Thymus (tissue), 11 donors: ENCODE measurements at regions not wholly inside any gene's neighbourhood (a gene's known extent, or its start where the extent isn't known, plus 50 kb on each side); places are given as distances from the start of the nearest gene placed in this dataset.
"Not testable (repeated sequence)": the region's sequence is repeated elsewhere in the genome, so short reads cannot be mapped to it uniquely, and the experiment has no call there.

ENCODE experiments used
- DNase-seq, 9 donors: peaks; one replicate each; pipeline ENCODE4 v3.0.0-alpha.2; 2013; ENCODE audit warnings: low spot score in 9 of 9, low read depth in 6 of 9, missing footprints in 1 of 9
- H3K27ac ChIP-seq, 2 donors: one replicate each; pipeline ENCODE4 v1.5.1; 2013; ENCODE audit warnings: control low read depth in 1 of 2, low read depth in 1 of 2, low read length in 1 of 2, mild to moderate bottlenecking in 1 of 2, moderate library complexity in 1 of 2
- H3K27me3 ChIP-seq, 2 donors: one replicate each; pipeline ENCODE4 v1.5.1; 2013; ENCODE audit warnings: low read length in 1 of 2; ENCODE audit not compliant: control insufficient read depth in 2 of 2, insufficient read depth in 1 of 2
- H3K36me3 ChIP-seq, 2 donors: one replicate each; pipeline ENCODE4 v1.5.1; 2013; ENCODE audit warnings: low read length in 1 of 2, mild to moderate bottlenecking in 1 of 2, moderate library complexity in 1 of 2; ENCODE audit not compliant: control insufficient read depth in 2 of 2, insufficient read depth in 2 of 2
- H3K4me1 ChIP-seq, 2 donors: one replicate each; pipeline ENCODE4 v1.5.1; 2013; ENCODE audit warnings: low read length in 2 of 2; ENCODE audit not compliant: control insufficient read depth in 2 of 2, insufficient read depth in 2 of 2
- H3K4me3 ChIP-seq, 2 donors: one replicate each; pipeline ENCODE4 v1.5.1; 2013; ENCODE audit warnings: low read length in 2 of 2, control low read depth in 1 of 2, mild to moderate bottlenecking in 1 of 2
- H3K9me3 ChIP-seq, 2 donors: one replicate each; pipeline ENCODE4 v1.5.1; 2013; ENCODE audit warnings: low read length in 1 of 2, mild to moderate bottlenecking in 1 of 2; ENCODE audit not compliant: control insufficient read depth in 2 of 2, insufficient read depth in 1 of 2
- WGBS: extraction: QIAGEN DNeasy Blood & Tissue Kit; methylation state at CpG from one replicate; pipeline ENCODE4 v1.1.7; 2013; 5-methylcytosine and 5-hydroxymethylcytosine counted together
- donor health status: healthy.

DNA sequence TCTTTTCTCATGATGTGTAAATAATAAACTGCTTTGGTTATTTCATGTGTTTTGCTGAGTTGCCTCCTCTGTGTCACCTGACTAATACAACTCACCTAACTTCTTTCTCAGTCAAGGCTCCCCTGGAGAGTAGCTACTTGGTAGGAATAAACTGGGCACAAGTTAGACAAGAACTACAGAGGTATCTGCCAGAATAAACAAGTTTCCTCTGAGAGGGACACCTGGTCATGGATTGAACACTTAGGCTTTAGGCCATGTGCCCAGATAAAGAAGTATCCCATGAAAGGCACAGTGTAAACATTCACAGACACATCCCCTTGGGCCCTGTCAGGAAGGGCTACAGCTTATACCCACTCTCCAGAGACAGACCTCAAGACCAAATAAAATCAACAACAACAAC lies 532.5 kb downstream of the KIF4B start:
- H3K4me1 ChIP-seq, result no peaks in the 10 kb centered on the region
- H3K27me3 ChIP-seq, result no peaks in the 10 kb centered on the region
- H3K36me3 ChIP-seq, result no peaks in the 10 kb centered on the region
- no peaks in the 10 kb centered on the region for H3K9me3 ChIP-seq
- no peak overlapping the region for H3K27ac ChIP-seq
- no peak for DNase-seq
- no peak overlapping the region for H3K4me3 ChIP-seq

DNA sequence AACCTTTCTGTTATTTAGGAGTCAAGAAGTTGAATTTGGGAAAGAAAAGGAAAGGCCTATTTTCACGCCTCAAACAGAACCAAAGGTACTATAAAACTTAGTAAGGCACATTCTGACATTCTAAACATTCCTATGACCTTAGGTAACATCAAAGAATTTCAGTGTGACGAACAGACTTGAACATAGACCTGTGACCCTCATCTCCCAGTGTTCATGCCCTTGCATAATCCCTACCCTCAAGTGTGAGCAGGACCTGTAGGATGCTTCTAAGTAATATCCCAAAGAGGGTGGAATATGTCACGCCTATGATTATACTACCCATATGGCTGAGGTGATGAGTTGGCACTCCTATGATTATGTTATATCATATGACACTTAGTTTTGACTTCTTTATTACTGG lies 540.9 kb downstream of the KIF4B start:
- no peaks in the 10 kb centered on the region for H3K4me1 ChIP-seq
- DNase-seq, result no peak
- no peak overlapping the region for H3K27ac ChIP-seq
- H3K9me3 ChIP-seq, result no peaks in the 10 kb centered on the region
- no peak overlapping the region for H3K4me3 ChIP-seq
- no peaks in the 10 kb centered on the region for H3K27me3 ChIP-seq
- WGBS, result 86% methylated on average over 3 of the region's 3 CpGs
- no peaks in the 10 kb centered on the region for H3K36me3 ChIP-seq

DNA sequence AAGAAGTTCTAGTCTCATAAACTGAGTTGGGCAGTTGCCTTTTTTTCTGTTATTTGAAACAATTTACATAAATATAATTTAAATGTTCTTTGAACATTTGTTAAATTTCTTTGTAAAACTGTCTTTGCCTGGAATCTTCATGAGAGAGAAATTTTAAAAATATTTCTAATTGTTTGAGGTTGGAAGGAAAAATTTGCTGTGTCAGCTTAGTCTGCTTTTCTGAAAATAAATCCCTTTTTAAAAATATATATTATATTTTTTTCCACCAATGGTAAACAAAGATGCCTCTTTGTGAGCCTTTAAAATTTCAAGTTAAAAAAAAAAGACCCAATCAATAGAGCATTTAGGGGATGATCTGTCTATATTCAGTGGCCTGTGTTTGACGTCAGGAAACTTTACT lies 542.7 kb downstream of the KIF4B start:
- Histone ChIP-seq H3K27me3 (no peaks in the 10 kb centered on the region), H3K9me3 (no peaks in the 10 kb centered on the region), H3K27ac (no peak overlapping the region), H3K4me1 (no peaks in the 10 kb centered on the region), H3K36me3 (no peaks in the 10 kb centered on the region), H3K4me3 (no peak overlapping the region)
- 91% methylated on average over 1 of the region's 1 CpG for WGBS
- no peak for DNase-seq

GRCh38 chr5:155556700-155557099 lies 543.1 kb downstream of the KIF4B start:
- Histone ChIP-seq H3K36me3 (no peaks in the 10 kb centered on the region), H3K27ac (no peak overlapping the region), H3K27me3 (no peaks in the 10 kb centered on the region), H3K9me3 (no peaks in the 10 kb centered on the region), H3K4me1 (no peaks in the 10 kb centered on the region), H3K4me3 (no peak overlapping the region)
- DNase-seq, result no peak

- Histone ChIP-seq H3K36me3 (no peaks in the 10 kb centered on the region), H3K27me3 (no peaks in the 10 kb centered on the region), H3K27ac (no peak overlapping the region), H3K4me3 (no peak overlapping the region), H3K4me1 (no peaks in the 10 kb centered on the region), H3K9me3 (no peaks in the 10 kb centered on the region)
- WGBS, result 90% methylated on average over 3 of the region's 3 CpGs
- no peak for DNase-seq
These were observed 548.6 kb downstream of the KIF4B start for GRCh38 chr5:155562158-155562557.

DNA sequence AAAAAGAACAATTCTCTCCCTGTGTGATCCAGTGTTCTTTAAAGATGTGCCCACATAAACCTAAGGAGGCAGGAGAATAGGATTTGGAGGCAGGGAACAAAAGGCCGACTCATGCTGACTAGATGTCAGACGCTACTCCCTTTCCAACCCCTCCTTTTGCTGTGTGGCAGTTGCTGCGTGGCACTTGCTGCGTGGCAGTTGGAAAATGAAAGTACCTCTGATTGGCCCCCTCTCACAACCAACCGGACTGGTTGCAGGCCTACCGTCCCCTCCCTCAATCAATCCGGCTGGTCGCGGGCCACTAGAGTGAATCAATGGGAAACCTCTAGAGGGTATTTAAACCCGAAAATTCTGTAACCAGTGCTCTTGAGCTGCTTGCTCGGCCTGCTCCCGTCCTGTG lies 551.0 kb downstream of the KIF4B start:
- Histone ChIP-seq H3K4me1 (no peaks in the 10 kb centered on the region), H3K4me3 (no peak overlapping the region), H3K27ac (no peak overlapping the region), H3K36me3 (no peaks in the 10 kb centered on the region), H3K9me3 (no peaks in the 10 kb centered on the region), H3K27me3 (no peaks in the 10 kb centered on the region)
- DNase-seq, result no peak
- 86% methylated on average over 12 of the region's 12 CpGs for WGBS

DNA sequence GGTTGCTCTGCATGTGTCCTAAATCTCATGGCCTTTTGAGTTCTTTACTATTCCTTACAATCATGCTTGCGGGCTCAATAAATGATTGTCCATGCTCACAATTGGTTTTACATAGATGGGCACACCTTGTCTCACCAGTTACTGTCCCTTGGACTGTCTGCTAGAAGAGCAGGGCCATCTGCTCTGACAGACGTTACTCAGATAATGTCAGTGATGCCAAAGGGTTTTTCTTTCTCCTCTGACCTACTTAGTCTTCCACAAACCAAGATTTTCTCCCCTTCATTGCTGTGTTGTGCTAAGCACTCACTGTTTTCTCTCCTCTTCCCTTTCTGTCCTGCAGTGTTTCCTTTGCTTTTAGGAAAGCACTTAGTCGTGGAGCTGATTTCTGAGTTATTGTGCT lies 562.3 kb downstream of the KIF4B start:
- Histone ChIP-seq H3K4me3 (no peak overlapping the region), H3K27ac (no peak overlapping the region), H3K9me3 (no peaks in the 10 kb centered on the region), H3K4me1 (no peaks in the 10 kb centered on the region), H3K27me3 (no peaks in the 10 kb centered on the region), H3K36me3 (no peaks in the 10 kb centered on the region)
- WGBS, result 64% methylated on average over 3 of the region's 3 CpGs
- no peak for DNase-seq

- H3K36me3 ChIP-seq, H3K27ac ChIP-seq, H3K27me3 ChIP-seq, DNase-seq, H3K4me3 ChIP-seq, H3K9me3 ChIP-seq, H3K4me1 ChIP-seq: not testable (repeated sequence)
- 98% methylated on average over 21 of the region's 21 CpGs for WGBS
These were observed 573.3 kb downstream of the KIF4B start for GRCh38 chr5:155586808-155587207.

- WGBS, result 13% methylated on average over 1 of the region's 1 CpG
- Histone ChIP-seq H3K4me3 (no peak overlapping the region), H3K36me3 (no peaks in the 10 kb centered on the region), H3K4me1 (no peaks in the 10 kb centered on the region), H3K9me3 (no peaks in the 10 kb centered on the region), H3K27ac (no peak overlapping the region), H3K27me3 (no peaks in the 10 kb centered on the region)
- DNase-seq, result no peak
These were observed 573.9 kb downstream of the KIF4B start for GRCh38 chr5:155587458-155587857.

GRCh38 chr5:155591273-155591672 lies 577.7 kb downstream of the KIF4B start:
- Histone ChIP-seq H3K36me3 (no peaks in the 10 kb centered on the region), H3K9me3 (no peaks in the 10 kb centered on the region), H3K4me3 (no peak overlapping the region), H3K27ac (no peak overlapping the region), H3K4me1 (no peaks in the 10 kb centered on the region), H3K27me3 (no peaks in the 10 kb centered on the region)
- whole genome bisulfite sequencing, result 92% methylated on average over 4 of the region's 4 CpGs
- DNase-seq, result no peak
